Activated CD8-positive, alpha-beta memory T cell treated with anti-CD3 and anti-CD28 coated beads, Interleukin-2, amount 50 U/mL, for 48 hours (primary cell): ENCODE measurements at regions not wholly inside any gene's neighbourhood (a gene's known extent, or its start where the extent isn't known, plus 50 kb on each side); places are given as distances from the start of the nearest gene placed in this dataset.
"Not testable (repeated sequence)": the region's sequence is repeated elsewhere in the genome, so short reads cannot be mapped to it uniquely, and the experiment has no call there.

Source experiments
- DNase-seq: peaks from one replicate; pipeline ENCODE4 v3.0.0-alpha.2; 2020

DNA sequence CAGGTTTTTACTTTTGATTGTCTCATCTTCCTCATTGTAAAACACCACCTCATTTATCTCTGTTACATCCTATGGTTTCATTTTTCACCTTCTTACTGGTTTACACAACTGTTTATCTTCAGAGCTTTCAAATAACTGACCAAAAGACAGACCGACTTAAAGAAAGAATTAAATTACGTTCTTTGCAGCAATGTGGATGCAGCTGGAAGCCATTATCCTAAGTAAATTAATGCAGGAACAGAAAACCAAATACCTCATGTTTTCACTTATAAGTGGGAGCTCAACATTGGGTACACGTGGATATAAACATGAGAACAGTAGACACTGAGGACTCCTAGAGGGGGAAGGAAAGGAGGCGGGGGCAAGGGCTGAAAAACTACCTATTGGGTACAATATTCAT lies 729.0 kb upstream of the USP15 start:
- DNase-seq = no peak

DNA sequence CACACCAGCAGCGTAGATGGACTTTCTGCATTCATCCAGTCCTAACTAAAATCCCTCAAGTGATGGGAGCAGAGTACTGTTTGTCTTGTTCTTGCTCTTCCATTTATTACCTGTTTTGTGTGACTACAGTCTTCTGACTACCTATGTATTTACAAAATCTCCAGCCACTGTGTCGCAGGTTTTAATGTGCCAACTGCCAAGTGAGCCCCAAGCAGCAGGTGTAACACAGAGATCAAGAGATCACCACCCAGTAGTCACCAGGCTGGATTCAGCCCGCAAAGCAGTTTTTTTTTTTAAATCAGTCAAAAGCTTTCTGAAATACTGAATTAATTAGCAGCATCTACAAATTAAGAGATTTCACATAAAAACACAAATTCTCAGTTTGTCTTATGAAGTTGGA lies 724.1 kb upstream of the USP15 start:
- DNase-seq = no peak

DNA sequence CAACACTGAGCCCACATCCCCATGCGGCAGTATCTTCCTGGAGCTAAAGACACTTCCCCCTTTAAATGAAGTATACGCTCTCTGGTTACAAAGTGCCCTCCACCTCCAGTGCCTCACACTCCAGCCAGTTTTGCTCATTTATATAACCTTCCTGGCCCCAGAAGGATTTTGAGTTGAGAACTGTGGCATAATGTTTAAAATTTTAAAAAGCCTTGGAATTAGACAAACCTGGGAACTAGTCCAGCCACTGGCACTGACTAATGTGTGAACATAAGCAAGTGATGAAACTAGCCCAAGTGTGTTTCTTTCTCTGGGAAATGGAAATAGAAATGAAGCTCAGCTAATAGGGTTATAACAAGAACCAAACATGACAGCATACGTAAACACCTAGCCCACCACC lies 723.7 kb upstream of the USP15 start:
- DNase-seq = no peak

DNA sequence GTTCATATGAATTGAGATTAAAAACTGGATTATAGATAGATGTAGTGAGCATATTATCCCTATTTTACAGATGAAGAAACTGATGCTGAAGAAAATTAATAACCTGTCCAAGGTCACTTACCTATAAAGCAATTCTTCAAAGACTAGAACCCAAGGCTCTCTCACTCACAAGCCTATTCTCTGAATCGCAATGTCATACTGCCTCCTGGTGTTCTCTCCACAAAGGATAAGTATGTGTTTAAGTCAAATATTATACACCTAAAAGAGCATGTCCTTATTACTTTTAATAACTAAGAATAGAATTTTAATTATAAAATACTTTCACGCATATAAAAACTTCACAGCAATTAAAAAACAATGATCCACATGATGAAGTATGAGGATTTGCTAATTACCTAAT lies 721.3 kb upstream of the USP15 start:
- no peak for DNase-seq

DNA sequence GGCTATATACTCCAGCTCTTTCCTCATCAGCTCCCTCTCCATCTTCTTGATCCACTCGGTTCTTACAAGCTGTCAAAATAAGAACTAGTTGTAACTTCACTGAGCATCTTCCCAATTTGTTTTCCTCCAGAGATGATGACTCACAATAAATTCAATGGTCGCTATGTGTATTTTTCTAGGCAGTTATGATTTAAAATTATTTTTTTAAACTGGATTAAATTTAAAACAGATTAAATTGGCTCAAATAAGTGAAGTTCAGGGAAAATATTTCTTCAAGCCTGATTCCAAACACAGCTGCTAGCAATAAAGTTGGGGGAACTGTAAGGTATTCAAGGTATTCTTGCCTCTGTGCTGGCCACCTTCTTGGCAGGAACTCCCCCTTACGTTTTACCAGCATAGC lies 717.7 kb upstream of the USP15 start:
- DNase-seq = no peak

DNA sequence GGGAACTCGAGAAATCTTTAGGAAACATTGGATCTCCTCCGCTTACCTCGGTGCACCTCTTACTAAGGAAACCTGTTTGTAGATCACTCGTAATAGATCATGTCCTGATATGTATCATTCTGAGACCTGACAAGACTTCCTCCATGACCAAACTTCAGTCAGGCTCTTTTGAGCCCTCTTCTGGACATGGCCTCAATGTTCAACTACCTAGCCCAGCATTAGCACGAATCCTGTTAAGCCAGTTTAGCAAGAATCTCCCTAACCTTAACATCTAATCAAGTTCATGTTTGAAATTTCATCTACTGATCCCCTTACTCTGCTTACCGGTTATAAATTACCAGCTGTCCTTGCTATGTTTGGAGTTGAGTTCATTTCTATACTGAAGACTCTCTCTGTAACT lies 713.9 kb upstream of the USP15 start:
- no peak for DNase-seq

DNA sequence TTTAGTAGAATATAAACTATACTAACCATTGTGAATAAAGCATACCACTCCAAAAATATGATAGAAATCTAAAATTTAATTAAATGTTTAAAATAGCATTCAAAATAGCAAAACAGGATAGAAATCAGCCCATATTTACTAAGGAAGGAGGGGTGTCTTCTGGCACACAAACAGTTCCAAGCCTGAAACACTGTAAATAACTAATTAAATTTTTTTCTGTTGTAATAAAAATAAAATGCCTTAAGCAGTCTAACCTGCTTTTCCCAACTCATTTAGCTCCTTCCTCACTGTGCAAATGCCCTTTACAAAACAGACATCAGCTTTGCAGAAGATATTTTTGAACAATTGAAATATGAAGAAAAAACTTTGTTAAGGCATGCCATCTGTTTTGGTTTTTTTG lies 707.1 kb upstream of the USP15 start:
- no peak for DNase-seq

DNA sequence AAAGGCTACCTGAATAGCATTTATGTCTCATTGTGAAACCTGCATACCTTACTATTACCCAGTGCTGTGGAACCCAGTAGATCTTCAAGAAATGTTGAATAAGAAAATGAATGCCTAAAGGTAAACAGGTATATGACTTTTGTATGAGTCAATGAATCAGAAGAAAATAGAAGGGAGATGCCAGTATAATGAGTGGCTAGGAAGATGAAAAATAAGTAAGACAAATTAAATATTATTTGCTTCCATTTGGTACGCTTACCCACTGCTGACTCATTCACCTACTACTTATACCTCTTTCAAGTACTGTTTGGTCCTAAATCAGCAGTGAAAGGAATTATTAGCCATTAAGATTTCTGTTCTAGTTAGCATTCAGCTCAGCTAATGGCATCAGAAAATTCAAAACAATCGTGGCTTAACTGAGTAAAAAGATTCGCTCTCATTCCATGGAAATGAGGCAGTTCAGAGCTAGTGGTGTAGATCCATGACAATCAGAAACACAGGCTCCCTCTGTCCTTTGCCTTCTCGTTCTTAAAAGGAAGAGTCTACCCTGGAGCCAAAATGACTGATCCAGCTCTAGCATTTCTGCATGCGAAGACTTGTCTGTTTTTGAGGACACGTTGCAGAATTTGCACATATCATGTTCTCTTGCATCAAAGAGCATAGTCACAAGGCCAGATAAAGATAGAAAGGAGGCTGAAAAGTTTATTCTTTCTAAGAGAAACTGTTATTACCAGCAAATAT lies 705.8 kb upstream of the USP15 start:
- DNase-seq = no peak

DNA sequence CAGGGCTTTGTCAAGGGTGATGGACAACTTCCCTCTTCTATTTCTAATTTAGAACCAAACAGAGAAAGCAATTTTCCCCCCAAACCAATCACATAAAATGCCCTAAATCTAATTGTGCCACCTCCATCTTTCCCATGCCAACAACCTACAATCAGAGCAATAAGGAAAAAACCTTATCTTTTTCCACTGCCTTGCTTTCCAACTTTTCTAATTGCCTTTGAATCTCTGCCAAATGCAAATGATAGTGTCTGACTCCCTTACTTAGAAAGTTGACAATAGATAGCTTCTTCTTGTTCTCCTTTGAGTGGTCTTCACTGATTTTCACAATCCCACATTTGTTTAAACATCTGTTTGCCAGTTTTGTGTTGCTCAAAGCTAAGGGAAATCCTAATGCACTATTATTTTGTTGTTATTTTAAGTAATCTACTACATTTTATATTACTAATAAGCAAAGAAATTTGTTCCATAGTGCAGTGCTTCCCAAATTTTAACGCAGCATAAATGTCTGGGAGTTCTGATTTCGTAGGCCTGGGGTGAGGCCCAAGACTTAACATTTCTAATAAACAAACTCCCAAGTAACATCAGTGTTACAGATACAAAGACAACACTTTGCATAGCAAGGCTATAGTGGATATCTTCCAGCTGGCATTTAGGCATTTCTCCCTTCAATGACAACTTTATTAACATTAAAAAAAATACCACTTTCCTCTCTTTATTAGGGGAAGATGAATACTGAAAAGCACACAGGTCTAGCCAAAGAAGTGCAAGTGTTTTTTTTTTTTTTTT lies 696.3 kb upstream of the USP15 start:
- DNase-seq = no peak

DNA sequence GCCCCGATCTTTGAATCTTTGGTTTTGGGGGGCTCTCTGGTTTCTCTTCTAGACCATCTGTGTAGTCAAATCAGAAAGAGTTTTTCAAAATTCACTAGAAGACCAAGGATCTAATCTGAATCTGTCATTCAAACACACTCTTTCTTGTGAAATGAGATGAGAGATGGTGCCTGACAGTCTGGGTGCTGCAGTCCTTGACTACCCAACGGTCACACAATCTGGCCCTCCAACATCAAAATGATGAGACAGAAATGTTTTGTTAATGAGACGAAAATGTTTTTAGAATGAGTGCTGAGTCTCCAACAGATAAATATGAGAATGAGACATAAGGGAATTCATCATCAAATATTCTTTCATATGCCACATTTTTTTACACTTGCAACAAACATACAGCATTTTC lies 695.7 kb upstream of the USP15 start:
- no peak for DNase-seq

DNA sequence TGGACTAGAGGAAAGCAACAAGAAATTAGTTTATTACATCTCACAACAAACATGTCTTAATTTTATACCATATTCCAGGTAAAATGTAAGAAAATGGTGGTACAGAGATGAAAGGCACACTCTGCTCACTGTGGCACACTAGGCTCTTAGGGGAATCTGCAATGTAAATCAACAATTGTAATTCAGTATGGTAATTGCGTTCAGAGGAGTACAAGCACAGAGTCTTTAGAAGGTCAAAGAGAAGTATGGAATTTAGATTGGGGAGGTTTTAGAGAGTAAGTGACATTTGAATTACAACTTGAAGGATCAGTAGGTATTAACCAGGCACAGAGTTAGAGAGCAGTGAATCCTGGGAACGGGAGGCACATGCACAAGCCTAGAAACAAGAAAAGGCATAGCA lies 694.0 kb upstream of the USP15 start:
- DNase-seq = no peak

DNA sequence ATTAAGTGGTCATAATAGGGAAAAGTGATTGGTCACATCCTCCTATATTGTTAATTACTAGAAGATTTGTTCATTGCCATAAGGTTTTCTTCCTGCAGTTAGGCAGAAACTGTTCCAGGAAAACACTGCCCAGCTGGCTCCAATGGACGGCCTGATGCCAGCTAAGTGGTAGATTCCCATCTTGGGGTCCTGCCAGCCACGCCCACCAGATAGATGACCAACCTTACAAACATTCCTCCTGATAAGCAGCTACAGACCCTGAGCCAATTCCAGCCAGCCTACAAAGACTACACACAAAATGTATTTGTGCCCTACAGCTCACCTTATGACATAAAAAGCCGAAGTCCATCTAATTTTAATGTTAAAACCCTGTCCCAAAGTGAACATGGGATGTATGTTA lies 685.9 kb upstream of the USP15 start:
- no peak for DNase-seq

DNA sequence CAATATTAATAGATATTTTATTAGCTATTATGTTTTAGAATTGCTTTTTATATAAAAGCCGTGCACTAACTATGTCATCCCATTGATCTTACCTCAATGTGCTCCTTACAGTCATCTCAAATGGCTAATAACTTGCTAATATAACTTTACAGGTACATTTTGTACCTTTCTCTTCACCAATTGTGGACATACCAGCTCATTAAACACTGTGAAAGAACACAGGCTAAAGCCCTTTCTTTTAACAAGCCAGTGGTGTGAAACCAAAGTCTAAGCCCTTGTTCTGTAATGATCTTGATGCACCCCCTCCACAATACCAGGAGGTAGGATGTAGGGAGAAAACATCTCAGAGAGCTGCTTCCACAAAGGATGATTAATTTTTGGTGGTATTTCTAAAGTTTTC lies 675.3 kb upstream of the USP15 start:
- no peak for DNase-seq

DNA sequence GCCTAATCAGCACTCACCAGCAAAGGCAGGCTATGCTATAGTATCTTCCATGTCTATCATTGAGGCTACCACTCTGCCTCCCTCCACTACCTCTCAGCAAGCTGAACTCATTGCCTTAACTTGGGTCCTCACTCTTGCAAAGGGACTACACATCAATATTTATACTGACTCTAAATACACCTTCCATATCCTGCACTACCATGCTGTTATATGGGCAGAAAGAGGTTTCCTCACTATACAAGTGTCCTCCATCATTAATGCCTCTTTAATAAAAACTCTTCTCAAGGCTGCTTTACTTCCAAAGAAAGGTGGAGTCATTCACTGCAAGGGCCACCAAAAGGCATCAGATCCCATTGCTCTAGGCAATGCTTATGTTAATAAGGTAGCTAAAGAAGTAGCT lies 669.3 kb upstream of the USP15 start:
- not testable (repeated sequence) for DNase-seq

DNA sequence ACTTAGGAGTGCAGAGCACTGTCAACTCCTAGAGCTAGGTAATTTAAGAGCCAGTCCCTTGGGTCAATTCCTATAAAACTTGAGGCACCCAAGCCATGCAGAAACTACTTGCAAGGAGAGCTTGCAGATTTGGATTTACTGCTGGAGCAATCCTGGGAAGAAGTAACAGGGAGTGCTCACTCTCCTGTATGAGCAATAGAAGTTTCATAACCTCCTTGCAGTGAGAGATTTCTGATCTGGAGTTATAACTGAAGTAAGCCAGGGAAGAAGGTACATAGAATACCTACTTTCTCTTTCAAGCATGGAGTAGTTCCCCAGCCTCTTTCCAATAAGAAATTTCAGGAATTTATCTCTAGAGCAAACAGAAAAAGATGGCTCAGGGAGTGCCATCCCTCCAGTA lies 650.1 kb upstream of the USP15 start:
- no peak for DNase-seq

DNA sequence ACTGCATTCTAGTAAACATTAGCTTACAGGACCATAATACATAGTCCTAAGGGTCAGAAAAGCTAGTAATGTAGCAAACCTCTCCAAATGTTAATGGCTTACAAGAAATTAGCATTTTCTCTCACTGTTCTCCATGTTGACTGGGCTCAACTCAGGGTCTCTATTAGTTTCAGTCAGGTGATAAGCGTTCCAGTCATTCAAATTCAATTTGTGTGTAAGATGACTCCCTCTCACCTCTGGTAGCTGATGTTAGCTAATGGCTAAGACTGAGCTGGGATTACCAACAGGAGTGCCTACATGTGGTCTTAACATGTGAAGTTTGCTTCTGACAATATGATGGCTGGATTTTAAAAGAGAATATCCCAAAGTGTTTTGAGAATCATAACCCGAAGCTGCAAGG lies 630.5 kb upstream of the USP15 start:
- no peak for DNase-seq

DNA sequence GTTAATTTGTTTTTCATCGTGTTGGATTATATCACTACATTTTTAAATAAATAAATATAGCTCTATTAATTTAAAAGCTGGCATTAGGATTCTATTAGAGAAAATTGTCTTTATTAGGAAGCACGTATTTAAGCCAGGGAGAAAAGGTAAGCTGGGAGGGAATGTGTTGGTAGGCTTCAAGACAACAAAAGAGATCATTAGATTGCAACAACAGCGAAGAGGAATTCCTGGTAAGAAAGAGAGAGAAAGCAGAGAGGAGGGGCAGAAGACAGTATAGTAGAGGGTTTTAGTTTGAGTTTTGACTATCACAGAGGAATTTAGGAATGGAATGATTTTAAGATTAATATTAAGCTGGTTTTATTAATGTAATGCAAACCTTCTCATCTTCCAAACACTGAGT lies 613.6 kb upstream of the USP15 start:
- no peak for DNase-seq

DNA sequence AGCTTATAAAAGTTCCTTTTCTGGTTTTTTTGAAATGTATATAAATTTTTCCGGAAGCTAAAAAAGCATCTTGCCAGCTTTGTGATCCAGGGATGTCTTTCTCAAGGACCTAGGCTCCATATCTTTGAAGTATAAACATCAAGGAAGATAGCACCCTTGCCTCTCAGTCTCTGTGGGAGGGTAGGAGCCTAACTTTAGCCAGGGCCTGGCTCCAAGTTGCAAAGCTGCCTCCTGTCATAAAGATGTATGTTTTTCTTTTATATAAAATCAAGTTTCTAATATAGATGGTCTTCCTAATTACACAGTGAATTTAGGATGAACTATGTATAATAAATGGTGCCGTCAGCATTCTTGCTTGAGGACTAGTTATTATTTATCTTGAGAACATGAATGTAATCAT lies 612.6 kb upstream of the USP15 start:
- no peak for DNase-seq

DNA sequence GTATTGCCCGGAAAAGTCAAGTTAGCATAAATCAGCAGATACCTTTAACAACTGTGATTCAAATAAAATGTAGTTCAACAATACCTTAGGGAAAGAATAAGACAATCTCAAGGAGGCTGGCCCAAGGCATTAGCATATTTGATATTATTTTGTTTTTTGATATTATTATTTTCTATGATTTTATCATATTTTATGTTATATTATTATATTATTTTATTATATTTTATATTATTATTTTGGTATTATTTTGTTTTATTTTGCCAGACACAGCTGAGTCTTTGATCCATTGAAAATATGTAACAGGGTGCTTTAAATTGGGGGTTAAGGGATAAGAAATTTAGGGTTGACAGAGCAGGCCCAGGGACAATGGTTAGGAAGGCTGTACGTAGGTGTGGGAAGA lies 607.9 kb upstream of the USP15 start:
- DNase-seq = no peak

DNA sequence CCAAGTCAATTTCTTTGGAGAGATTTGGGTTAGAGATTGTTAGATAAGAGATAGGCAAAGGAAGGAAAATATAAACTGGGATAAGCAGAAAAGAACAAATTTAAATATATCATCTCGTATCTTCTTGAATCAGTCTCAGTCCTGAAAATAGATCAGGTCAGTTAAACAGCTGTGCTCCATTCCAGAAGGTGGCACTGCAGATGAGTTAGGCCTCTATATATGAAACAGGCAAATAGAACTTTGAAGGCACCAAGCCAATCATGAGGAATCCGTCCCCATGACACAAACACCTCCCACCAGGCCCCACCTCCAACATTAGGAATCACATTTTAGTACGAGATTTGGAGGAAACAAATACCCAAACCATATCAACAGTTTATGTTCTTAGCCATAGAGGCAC lies 605.5 kb upstream of the USP15 start:
- no peak for DNase-seq

DNA sequence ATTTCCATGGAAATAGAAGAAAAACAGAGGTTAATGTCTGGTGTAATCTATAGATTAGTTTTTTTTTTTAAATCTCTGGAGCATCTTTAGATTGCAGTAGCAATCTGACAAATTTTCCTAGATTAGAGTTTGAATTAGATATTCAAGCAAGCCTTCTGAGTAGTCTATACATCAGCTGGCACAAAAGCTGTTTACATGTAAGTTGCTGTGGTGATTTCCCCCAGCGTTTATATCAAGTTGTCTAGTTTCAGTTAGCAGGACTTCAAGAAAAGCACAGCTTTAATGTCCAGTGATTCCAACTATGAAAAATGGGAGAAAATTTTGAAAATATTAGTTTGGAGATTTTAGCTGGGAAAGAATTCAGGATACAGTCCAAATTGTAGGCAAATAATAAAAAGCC lies 605.0 kb upstream of the USP15 start:
- no peak for DNase-seq

DNA sequence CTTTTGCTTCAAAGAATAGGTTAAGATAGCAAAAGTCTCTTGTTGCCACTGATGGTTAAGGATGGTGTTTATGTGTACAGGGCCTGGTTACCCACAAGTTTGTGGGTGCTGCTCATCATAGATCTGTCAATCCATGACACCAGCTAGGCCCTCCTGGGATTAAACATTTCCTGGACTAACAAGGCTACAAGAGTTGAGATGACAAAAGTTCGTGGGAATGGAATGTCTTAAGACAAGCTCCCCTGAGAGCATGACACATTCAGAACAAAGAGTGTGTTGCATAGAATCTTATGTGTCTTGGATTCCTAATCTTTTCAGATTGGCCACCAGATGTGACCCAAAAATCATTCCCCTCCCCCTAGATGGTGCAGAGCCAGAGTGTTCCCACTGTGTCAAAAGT lies 592.5 kb upstream of the USP15 start:
- no peak for DNase-seq

DNA sequence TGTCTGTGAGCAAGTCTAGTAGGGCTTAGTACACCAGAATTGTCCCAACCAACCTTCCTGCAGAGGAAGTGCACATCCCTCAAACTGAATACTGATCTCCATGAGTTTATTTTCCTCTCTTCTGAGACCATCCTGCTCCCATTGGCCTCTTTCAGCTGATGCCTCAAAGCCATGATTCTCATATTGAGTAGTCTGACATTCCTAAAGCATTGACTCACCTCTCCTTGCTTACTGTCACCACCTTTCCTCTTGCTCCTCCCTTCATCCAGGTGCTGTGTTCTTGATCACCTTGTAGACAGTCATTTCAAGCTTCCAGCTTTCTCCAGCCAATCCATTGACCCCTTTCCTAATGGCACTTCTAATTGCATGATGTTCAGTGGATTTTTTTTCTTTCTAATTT lies 583.7 kb upstream of the USP15 start:
- no peak for DNase-seq

DNA sequence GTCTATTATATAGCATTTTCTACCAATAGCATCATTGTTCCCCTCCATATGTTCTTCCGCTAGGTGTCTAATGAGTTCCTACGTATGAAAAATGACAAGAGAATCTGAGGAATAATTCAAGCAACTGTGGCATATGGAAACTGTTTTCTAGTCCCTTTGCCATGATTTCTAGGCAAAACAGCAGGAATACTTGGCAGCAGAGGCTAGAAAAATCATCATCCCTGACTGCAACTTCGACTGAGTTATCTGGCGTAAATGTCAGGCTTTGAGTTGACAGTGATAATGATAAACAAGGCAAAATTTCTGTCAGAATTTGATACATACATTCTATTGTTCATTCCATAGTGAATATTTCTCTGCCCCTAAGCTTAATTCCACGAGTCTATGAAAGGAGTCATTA lies 572.8 kb upstream of the USP15 start:
- DNase-seq = no peak

DNA sequence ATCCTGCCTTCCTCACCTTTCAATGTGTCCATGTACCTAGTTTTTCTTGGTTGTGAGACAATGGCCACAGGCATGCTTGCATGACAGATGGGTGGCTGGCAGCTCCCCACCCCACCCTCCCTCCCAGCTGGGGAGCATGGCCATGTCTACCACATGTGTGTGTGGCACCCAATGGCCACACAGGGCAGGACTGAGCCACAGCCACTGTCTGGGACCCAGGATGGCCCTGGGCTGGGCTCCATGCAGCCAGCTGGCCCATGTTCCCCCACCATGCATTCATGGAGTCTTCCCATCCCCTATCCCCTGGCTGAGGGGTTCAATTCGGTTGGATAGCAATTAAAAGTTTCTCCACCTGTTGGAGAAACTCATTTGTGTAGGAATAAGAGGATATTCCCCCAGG lies 566.0 kb upstream of the USP15 start:
- no peak for DNase-seq
